ENCODE measurements at regions not wholly inside any gene's neighbourhood (a gene's known extent, or its start where the extent isn't known, plus 50 kb on each side); places are given as distances from the start of the nearest gene placed in this dataset.

GRCh38 chr20:60652615-60653014, 599.4 kb upstream of the CDH4 start:
- TF ChIP-seq CTCF (conservative IDR thresholded peaks at IDR 0.05; ENCODE audit: low read depth, low read length): no peak
- TF ChIP-seq EZH2phosphoT487 (IDR thresholded peaks at IDR 0.05; ENCODE audit: borderline replicate concordance, low read length): no peak
- no peak for TF ChIP-seq EZH2 (IDR thresholded peaks at IDR 0.05; ENCODE audit: low read length, unreplicated experiment)
